Left hindlimb (tissue), 1 donor: ENCODE measurements at regions not wholly inside any gene's neighbourhood (a gene's known extent, or its start where the extent isn't known, plus 50 kb on each side); places are given as distances from the start of the nearest gene placed in this dataset.

Experiments used
- DNase-seq: peaks from one replicate; pipeline ENCODE4 v3.0.0-alpha.2; 2018

- no peak for DNase-seq
Measured at GRCh38 chr20:63127700-63128364, 88.1 kb downstream of the YTHDF1 start.

GRCh38 chr20:63126876-63127699 is 88.8 kb downstream of the YTHDF1 start:
- no peak for DNase-seq

GRCh38 chr20:63125838-63126601 is 89.9 kb downstream of the YTHDF1 start:
- DNase-seq, result no peak

- DNase-seq, result no peak
Measured at GRCh38 chr20:63125581-63125837, 90.4 kb downstream of the YTHDF1 start.

GRCh38 chr20:63124782-63125580 is 91.0 kb downstream of the YTHDF1 start:
- DNase-seq, result no peak

- no peak for DNase-seq
Measured at GRCh38 chr20:63124092-63124781, 91.7 kb downstream of the YTHDF1 start.

GRCh38 chr20:63123331-63123741 is 92.6 kb downstream of the YTHDF1 start:
- DNase-seq, result no peak

GRCh38 chr20:63122626-63123025 is 93.3 kb downstream of the YTHDF1 start:
- no peak for DNase-seq

- DNase-seq, result no peak
Measured at GRCh38 chr20:63121749-63122405, 94.1 kb downstream of the YTHDF1 start.

- DNase-seq, result no peak
Measured at GRCh38 chr20:63121246-63121645, 94.7 kb downstream of the YTHDF1 start.

GRCh38 chr20:63120808-63121090 is 95.2 kb downstream of the YTHDF1 start:
- DNase-seq, result no peak

GRCh38 chr20:63119963-63120807 is 95.7 kb downstream of the YTHDF1 start:
- no peak for DNase-seq

GRCh38 chr20:63119121-63119962 is 96.6 kb downstream of the YTHDF1 start:
- DNase-seq, result peak; percentile 20

- DNase-seq, result no peak
Measured at GRCh38 chr20:63118303-63119120, 97.4 kb downstream of the YTHDF1 start.

- DNase-seq, result peak; percentile 7
Measured at GRCh38 chr20:63117661-63118302, 98.1 kb downstream of the YTHDF1 start.

- peak; percentile 10 for DNase-seq
Measured at GRCh38 chr20:63117151-63117550, 98.8 kb downstream of the YTHDF1 start.

GRCh38 chr20:63116412-63117106 is 99.4 kb downstream of the YTHDF1 start:
- DNase-seq, result peak; percentile 49
